Uterus (tissue), 2 donors: ENCODE measurements at regions not wholly inside any gene's neighbourhood (a gene's known extent, or its start where the extent isn't known, plus 50 kb on each side); places are given as distances from the start of the nearest gene placed in this dataset.

Source experiments
- CTCF ChIP-seq, 4 experiments: fragments of 200-600 bp in 2 of 4; fragments of 450-650 bp in 2 of 4; sonication (generic) in 2 of 4; IDR thresholded peaks; one replicate each; pipeline ENCODE4 v1.5.1; 2016 to 2019; ENCODE audit warnings: antibody characterized with exemption in 4 of 4, mild to moderate bottlenecking in 2 of 4, moderate library complexity in 1 of 4
- POLR2A ChIP-seq, 2 donors: fragments of 450-650 bp; IDR thresholded peaks; one replicate each; pipeline ENCODE4 v1.6.1; 2016; ENCODE audit warnings: antibody characterized with exemption in 2 of 2, mild to moderate bottlenecking in 1 of 2, moderate library complexity in 1 of 2

- TF ChIP-seq CTCF (IDR thresholded peaks at IDR 0.05) (no peak), POLR2A (IDR thresholded peaks at IDR 0.05) (no peak)
These were observed 783.8 kb downstream of the NXPH1 start for GRCh38 chr7:9217204-9217603.
